GM21381 (cell line): ENCODE measurements at regions not wholly inside any gene's neighbourhood (a gene's known extent, or its start where the extent isn't known, plus 50 kb on each side); places are given as distances from the start of the nearest gene placed in this dataset.
"Not testable (repeated sequence)": the region's sequence is repeated elsewhere in the genome, so short reads cannot be mapped to it uniquely, and the experiment has no call there.

Experiments used
- ATAC-seq: cut with Tn5 transposase; IDR thresholded peaks from one replicate; pipeline ENCODE4 v1.9.1; 2021; ENCODE audit warnings: mild to moderate bottlenecking, moderate library complexity; ENCODE audit not compliant: unreplicated experiment

- ATAC-seq, result no peak
Observed at GRCh38 chr7:24049296-24049695, 234.7 kb upstream of the NPY start.

- ATAC-seq, result no peak
Observed at GRCh38 chr7:24050991-24051560, 232.9 kb upstream of the NPY start.

- ATAC-seq, result no peak
Observed at GRCh38 chr7:24051651-24052050, 232.3 kb upstream of the NPY start.

- no peak for ATAC-seq
Observed at GRCh38 chr7:24052572-24053260, 231.3 kb upstream of the NPY start.

GRCh38 chr7:24054236-24054635 lies 229.8 kb upstream of the NPY start:
- ATAC-seq, result no peak

- no peak for ATAC-seq
Observed at GRCh38 chr7:24057243-24057642, 226.7 kb upstream of the NPY start.

- ATAC-seq, result no peak
Observed at GRCh38 chr7:24058953-24059352, 225.0 kb upstream of the NPY start.

GRCh38 chr7:24059775-24060174 lies 224.2 kb upstream of the NPY start:
- ATAC-seq, result no peak

GRCh38 chr7:24063721-24064120 lies 220.3 kb upstream of the NPY start:
- ATAC-seq, result no peak

- no peak for ATAC-seq
Observed at GRCh38 chr7:24069751-24070150, 214.2 kb upstream of the NPY start.

GRCh38 chr7:24073651-24074420 lies 210.2 kb upstream of the NPY start:
- ATAC-seq, result no peak

- no peak for ATAC-seq
Observed at GRCh38 chr7:24075426-24075810, 208.6 kb upstream of the NPY start.

- ATAC-seq, result no peak
Observed at GRCh38 chr7:24082826-24083225, 201.2 kb upstream of the NPY start.

GRCh38 chr7:24102988-24103387 lies 181.0 kb upstream of the NPY start:
- no peak for ATAC-seq

GRCh38 chr7:24108906-24109376 lies 175.0 kb upstream of the NPY start:
- ATAC-seq, result peak; percentile 59

GRCh38 chr7:24110056-24110455 lies 173.9 kb upstream of the NPY start:
- no peak for ATAC-seq

GRCh38 chr7:24113506-24113905 lies 170.5 kb upstream of the NPY start:
- ATAC-seq, result no peak

- ATAC-seq, result no peak
Observed at GRCh38 chr7:24115661-24116060, 168.3 kb upstream of the NPY start.

- not testable (repeated sequence) for ATAC-seq
Observed at GRCh38 chr7:24117903-24118499, 166.0 kb upstream of the NPY start.

- ATAC-seq, result no peak
Observed at GRCh38 chr7:24119852-24120251, 164.1 kb upstream of the NPY start.

- no peak for ATAC-seq
Observed at GRCh38 chr7:24123076-24123475, 160.9 kb upstream of the NPY start.

GRCh38 chr7:24125765-24126164 lies 158.2 kb upstream of the NPY start:
- ATAC-seq, result no peak
